Liver (tissue), 3 donors: ENCODE measurements at regions not wholly inside any gene's neighbourhood (a gene's known extent, or its start where the extent isn't known, plus 50 kb on each side); places are given as distances from the start of the nearest gene placed in this dataset.

ENCODE experiments used
- EGR1 ChIP-seq, 2 donors: IDR thresholded peaks; 2 replicates each; pipeline ENCODE4 v1.6.1; 2016 to 2018; ENCODE audit warnings: antibody characterized with exemption in 2 of 2, low read depth in 2 of 2
- FOXA1 ChIP-seq: IDR thresholded peaks from 2 replicates; pipeline ENCODE4 v1.6.1; 2016; ENCODE audit warnings: antibody characterized with exemption
- FOXA2 ChIP-seq: IDR thresholded peaks from 2 replicates; pipeline ENCODE4 v1.6.1; 2016; ENCODE audit warnings: antibody characterized with exemption
- HNF4A ChIP-seq, 2 donors: conservative IDR thresholded peaks; 2 replicates each; pipeline ENCODE4 v1.6.1; 2016; ENCODE audit warnings: antibody characterized with exemption in 2 of 2, mild to moderate bottlenecking in 2 of 2
- HNF4G ChIP-seq: IDR thresholded peaks from 2 replicates; pipeline ENCODE4 v1.6.1; 2016; ENCODE audit warnings: antibody characterized with exemption
- SP1 ChIP-seq: IDR thresholded peaks from 2 replicates; pipeline ENCODE4 v1.6.1; 2018; ENCODE audit warnings: antibody characterized with exemption, mild to moderate bottlenecking
- TAF1 ChIP-seq: conservative IDR thresholded peaks from 2 replicates; pipeline ENCODE4 v1.6.1; 2016; ENCODE audit warnings: antibody characterized with exemption, mild to moderate bottlenecking
- YY1 ChIP-seq: IDR thresholded peaks from 2 replicates; pipeline ENCODE4 v1.6.1; 2016; ENCODE audit warnings: antibody characterized with exemption, mild to moderate bottlenecking
- TF ChIP-seq, protein P1 (sequence below): IDR thresholded peaks from 2 replicates; pipeline ENCODE4 v1.6.1; 2016; ENCODE audit warnings: antibody characterized with exemption
- TF ChIP-seq, protein P2 (sequence below): IDR thresholded peaks from 2 replicates; pipeline ENCODE4 v1.6.1; 2016; ENCODE audit warnings: antibody characterized with exemption
- TF ChIP-seq, protein P3 (sequence below): fragments of 150-350 bp; IDR thresholded peaks from 2 replicates; pipeline ENCODE4 v1.5.1; 2017; ENCODE audit warnings: improper control_type of control experiment, low read depth, low read length; ENCODE audit not compliant: missing input control
- TF ChIP-seq, protein P4 (sequence below): IDR thresholded peaks from 2 replicates; pipeline ENCODE4 v1.6.1; 2016; ENCODE audit warnings: antibody characterized with exemption, mild to moderate bottlenecking
- TF ChIP-seq, protein P5 (sequence below): IDR thresholded peaks from 2 replicates; pipeline ENCODE4 v1.6.1; 2016; ENCODE audit warnings: antibody characterized with exemption
- donor health status: healthy.
- donor health status: healthy.

DNA sequence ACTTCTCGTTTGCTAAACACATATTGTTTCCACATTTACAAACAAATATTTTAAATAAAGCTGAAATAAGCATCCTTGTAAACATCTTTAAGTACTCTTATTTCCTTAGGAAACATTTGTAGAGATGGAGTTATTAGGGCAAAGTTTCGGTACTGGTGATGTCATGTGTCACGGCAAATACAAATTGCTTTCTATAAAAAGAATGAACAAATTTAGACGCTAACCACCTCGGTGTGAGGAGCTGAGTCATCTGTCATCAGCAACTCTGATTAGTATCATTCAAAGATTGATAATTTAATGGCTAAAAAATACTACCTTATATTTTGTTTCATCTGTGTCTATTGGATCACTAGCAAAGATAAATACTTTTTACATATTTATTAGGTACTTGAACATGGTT is 982.0 kb downstream of the VRK1 start:
- TF ChIP-seq, protein P1, sequence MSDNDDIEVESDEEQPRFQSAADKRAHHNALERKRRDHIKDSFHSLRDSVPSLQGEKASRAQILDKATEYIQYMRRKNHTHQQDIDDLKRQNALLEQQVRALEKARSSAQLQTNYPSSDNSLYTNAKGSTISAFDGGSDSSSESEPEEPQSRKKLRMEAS: no peak
- TF ChIP-seq TAF1 (no peak), HNF4A (conservative IDR thresholded peaks at IDR 0.05) (no peak), SP1 (no peak), FOXA2 (no peak), YY1 (no peak), EGR1 (IDR thresholded peaks at IDR 0.05; ENCODE audit: low read depth in 2 of 2) (no peak), HNF4G (no peak), FOXA1 (no peak)
- TF ChIP-seq, protein P2, sequence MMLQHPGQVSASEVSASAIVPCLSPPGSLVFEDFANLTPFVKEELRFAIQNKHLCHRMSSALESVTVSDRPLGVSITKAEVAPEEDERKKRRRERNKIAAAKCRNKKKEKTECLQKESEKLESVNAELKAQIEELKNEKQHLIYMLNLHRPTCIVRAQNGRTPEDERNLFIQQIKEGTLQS: no peak
- TF ChIP-seq, protein P3, sequence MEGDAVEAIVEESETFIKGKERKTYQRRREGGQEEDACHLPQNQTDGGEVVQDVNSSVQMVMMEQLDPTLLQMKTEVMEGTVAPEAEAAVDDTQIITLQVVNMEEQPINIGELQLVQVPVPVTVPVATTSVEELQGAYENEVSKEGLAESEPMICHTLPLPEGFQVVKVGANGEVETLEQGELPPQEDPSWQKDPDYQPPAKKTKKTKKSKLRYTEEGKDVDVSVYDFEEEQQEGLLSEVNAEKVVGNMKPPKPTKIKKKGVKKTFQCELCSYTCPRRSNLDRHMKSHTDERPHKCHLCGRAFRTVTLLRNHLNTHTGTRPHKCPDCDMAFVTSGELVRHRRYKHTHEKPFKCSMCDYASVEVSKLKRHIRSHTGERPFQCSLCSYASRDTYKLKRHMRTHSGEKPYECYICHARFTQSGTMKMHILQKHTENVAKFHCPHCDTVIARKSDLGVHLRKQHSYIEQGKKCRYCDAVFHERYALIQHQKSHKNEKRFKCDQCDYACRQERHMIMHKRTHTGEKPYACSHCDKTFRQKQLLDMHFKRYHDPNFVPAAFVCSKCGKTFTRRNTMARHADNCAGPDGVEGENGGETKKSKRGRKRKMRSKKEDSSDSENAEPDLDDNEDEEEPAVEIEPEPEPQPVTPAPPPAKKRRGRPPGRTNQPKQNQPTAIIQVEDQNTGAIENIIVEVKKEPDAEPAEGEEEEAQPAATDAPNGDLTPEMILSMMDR: no peak
- TF ChIP-seq, protein P4, sequence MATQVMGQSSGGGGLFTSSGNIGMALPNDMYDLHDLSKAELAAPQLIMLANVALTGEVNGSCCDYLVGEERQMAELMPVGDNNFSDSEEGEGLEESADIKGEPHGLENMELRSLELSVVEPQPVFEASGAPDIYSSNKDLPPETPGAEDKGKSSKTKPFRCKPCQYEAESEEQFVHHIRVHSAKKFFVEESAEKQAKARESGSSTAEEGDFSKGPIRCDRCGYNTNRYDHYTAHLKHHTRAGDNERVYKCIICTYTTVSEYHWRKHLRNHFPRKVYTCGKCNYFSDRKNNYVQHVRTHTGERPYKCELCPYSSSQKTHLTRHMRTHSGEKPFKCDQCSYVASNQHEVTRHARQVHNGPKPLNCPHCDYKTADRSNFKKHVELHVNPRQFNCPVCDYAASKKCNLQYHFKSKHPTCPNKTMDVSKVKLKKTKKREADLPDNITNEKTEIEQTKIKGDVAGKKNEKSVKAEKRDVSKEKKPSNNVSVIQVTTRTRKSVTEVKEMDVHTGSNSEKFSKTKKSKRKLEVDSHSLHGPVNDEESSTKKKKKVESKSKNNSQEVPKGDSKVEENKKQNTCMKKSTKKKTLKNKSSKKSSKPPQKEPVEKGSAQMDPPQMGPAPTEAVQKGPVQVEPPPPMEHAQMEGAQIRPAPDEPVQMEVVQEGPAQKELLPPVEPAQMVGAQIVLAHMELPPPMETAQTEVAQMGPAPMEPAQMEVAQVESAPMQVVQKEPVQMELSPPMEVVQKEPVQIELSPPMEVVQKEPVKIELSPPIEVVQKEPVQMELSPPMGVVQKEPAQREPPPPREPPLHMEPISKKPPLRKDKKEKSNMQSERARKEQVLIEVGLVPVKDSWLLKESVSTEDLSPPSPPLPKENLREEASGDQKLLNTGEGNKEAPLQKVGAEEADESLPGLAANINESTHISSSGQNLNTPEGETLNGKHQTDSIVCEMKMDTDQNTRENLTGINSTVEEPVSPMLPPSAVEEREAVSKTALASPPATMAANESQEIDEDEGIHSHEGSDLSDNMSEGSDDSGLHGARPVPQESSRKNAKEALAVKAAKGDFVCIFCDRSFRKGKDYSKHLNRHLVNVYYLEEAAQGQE: no peak
- TF ChIP-seq, protein P5, sequence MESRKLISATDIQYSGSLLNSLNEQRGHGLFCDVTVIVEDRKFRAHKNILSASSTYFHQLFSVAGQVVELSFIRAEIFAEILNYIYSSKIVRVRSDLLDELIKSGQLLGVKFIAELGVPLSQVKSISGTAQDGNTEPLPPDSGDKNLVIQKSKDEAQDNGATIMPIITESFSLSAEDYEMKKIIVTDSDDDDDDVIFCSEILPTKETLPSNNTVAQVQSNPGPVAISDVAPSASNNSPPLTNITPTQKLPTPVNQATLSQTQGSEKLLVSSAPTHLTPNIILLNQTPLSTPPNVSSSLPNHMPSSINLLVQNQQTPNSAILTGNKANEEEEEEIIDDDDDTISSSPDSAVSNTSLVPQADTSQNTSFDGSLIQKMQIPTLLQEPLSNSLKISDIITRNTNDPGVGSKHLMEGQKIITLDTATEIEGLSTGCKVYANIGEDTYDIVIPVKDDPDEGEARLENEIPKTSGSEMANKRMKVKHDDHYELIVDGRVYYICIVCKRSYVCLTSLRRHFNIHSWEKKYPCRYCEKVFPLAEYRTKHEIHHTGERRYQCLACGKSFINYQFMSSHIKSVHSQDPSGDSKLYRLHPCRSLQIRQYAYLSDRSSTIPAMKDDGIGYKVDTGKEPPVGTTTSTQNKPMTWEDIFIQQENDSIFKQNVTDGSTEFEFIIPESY: no peak
